ENCODE measurements at regions not wholly inside any gene's neighbourhood (a gene's known extent, or its start where the extent isn't known, plus 50 kb on each side); places are given as distances from the start of the nearest gene placed in this dataset.
"Not testable (repeated sequence)": the region's sequence is repeated elsewhere in the genome, so short reads cannot be mapped to it uniquely, and the experiment has no call there.

- H3K36me3 Mint-ChIP-seq (ENCODE audit: low read depth) = no peaks in the 10 kb centered on the region
- H3K27ac Mint-ChIP-seq = no peak overlapping the region
- no peaks in the 10 kb centered on the region for H3K4me1 Mint-ChIP-seq
- H3K4me3 Mint-ChIP-seq = no peak overlapping the region
- peaks cover 6% of the 10 kb centered on the region for H3K27me3 Mint-ChIP-seq (ENCODE audit: low read depth)
- TF ChIP-seq, protein P1, sequence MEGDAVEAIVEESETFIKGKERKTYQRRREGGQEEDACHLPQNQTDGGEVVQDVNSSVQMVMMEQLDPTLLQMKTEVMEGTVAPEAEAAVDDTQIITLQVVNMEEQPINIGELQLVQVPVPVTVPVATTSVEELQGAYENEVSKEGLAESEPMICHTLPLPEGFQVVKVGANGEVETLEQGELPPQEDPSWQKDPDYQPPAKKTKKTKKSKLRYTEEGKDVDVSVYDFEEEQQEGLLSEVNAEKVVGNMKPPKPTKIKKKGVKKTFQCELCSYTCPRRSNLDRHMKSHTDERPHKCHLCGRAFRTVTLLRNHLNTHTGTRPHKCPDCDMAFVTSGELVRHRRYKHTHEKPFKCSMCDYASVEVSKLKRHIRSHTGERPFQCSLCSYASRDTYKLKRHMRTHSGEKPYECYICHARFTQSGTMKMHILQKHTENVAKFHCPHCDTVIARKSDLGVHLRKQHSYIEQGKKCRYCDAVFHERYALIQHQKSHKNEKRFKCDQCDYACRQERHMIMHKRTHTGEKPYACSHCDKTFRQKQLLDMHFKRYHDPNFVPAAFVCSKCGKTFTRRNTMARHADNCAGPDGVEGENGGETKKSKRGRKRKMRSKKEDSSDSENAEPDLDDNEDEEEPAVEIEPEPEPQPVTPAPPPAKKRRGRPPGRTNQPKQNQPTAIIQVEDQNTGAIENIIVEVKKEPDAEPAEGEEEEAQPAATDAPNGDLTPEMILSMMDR (IDR thresholded peaks at IDR 0.05; ENCODE audit: unreplicated experiment in 3 of 3) = no peak
- H3K9me3 Mint-ChIP-seq = no peaks in the 10 kb centered on the region
These were observed 308.2 kb upstream of the GOT2 start for GRCh38 chr16:59042301-59042700.

DNA sequence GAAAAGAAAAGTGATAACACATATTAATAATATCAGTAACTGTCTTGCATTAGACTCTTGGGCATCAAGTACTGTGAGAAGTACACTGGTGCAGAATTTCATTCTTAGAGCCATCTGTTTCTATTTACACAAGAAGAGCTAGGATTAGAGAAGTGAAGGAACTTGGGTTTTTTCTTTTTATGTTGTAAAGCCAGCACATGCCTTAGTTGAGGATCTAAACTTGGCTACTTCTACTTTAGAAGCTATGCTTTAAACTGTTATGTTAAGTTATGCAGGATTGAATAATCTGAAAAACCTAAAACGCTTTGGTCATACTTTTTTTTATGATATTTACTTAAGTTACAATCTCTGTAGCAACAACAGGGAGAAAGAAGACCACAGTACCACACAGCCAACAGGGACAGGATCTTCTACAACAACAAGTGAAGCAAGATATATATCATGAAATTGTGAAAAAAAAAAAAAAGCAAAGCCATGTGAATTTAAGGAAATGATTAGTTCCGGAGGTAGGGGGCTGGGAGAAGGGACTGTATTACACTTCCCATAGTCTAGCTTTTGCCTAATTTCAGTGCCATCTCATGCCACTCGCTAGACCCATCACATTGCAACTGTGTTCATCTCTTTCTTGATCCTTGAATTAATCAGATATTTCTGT is 305.1 kb upstream of the GOT2 start:
- Mint-ChIP-seq H3K4me1 (no peaks in the 10 kb centered on the region), H3K4me3 (no peak overlapping the region), H3K36me3 (ENCODE audit: low read depth) (no peaks in the 10 kb centered on the region), H3K9me3 (no peaks in the 10 kb centered on the region), H3K27me3 (ENCODE audit: low read depth) (peaks cover 6% of the 10 kb centered on the region), H3K27ac (no peak overlapping the region)
- TF ChIP-seq, protein P1 (IDR thresholded peaks at IDR 0.05; ENCODE audit: unreplicated experiment in 3 of 3) = no peak

GRCh38 chr16:59030923-59031485 is 296.9 kb upstream of the GOT2 start:
- Mint-ChIP-seq H3K9me3 (no peaks in the 10 kb centered on the region), H3K4me1 (no peaks in the 10 kb centered on the region), H3K27me3 (ENCODE audit: low read depth) (no peaks in the 10 kb centered on the region), H3K27ac (no peak overlapping the region), H3K4me3 (no peak overlapping the region), H3K36me3 (ENCODE audit: low read depth) (no peaks in the 10 kb centered on the region)
- TF ChIP-seq, protein P1 (IDR thresholded peaks at IDR 0.05; ENCODE audit: unreplicated experiment in 3 of 3) = no peak

DNA sequence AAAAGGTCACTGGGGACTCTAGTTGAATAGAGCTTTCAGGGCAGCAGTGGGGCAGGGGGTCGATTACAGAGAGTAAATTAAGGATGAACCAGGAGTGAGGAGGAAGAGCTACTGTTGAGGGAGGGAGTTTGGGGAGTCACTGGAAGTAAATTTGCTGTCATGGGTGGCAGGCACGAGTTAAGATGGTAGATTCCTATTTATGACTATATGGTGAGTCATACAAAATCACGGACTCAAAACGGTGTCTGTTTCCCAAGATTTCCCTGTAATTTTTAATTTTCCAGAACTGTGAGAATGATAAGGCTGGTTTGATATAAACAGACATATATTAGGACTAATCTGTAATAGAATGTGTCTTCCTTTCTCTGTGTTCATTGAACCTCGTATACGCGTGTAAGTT is 287.6 kb upstream of the GOT2 start:
- H3K27ac Mint-ChIP-seq = no peak overlapping the region
- H3K9me3 Mint-ChIP-seq = no peaks in the 10 kb centered on the region
- no peaks in the 10 kb centered on the region for H3K36me3 Mint-ChIP-seq (ENCODE audit: low read depth)

GRCh38 chr16:59013930-59014329 is 279.8 kb upstream of the GOT2 start:
- no peak overlapping the region for H3K4me3 Mint-ChIP-seq
- no peak overlapping the region for H3K27ac Mint-ChIP-seq
- TF ChIP-seq, protein P1 (IDR thresholded peaks at IDR 0.05; ENCODE audit: unreplicated experiment in 3 of 3) = no peak
- no peaks in the 10 kb centered on the region for H3K27me3 Mint-ChIP-seq (ENCODE audit: low read depth)
- no peaks in the 10 kb centered on the region for H3K9me3 Mint-ChIP-seq
- H3K36me3 Mint-ChIP-seq (ENCODE audit: low read depth) = no peaks in the 10 kb centered on the region
- no peaks in the 10 kb centered on the region for H3K4me1 Mint-ChIP-seq

More for the DNA sequence above, 287.6 kb upstream of the GOT2 start:
- TF ChIP-seq, protein P1 (IDR thresholded peaks at IDR 0.05; ENCODE audit: unreplicated experiment in 3 of 3) = no peak
- no peaks in the 10 kb centered on the region for H3K4me1 Mint-ChIP-seq
- H3K27me3 Mint-ChIP-seq (ENCODE audit: low read depth) = no peaks in the 10 kb centered on the region
- no peak overlapping the region for H3K4me3 Mint-ChIP-seq

DNA sequence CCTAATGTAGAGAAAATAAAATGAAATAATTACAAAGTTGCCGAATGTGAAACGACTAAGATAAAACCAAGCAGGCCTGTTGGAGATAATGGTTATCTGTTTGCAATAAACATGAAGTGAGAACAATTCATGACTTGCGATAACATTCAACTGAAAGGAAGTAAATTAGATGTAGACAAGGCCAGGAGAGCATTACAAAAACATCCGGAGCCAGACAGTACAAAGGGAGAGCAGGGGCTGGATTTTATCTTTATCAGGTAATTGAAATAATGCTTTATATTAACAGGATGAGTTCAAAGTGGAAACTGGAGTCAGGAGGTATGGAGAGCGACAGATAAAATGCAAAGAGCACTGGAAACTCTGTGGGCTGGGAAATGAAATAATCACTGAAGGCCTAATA is 265.6 kb upstream of the GOT2 start:
- no peaks in the 10 kb centered on the region for H3K27me3 Mint-ChIP-seq (ENCODE audit: low read depth)
- peaks cover 2% of the 10 kb centered on the region for H3K9me3 Mint-ChIP-seq
- TF ChIP-seq, protein P1 (IDR thresholded peaks at IDR 0.05; ENCODE audit: unreplicated experiment in 3 of 3) = no peak
- H3K4me1 Mint-ChIP-seq = no peaks in the 10 kb centered on the region
- H3K36me3 Mint-ChIP-seq (ENCODE audit: low read depth) = no peaks in the 10 kb centered on the region
- H3K4me3 Mint-ChIP-seq = no peak overlapping the region
- no peak overlapping the region for H3K27ac Mint-ChIP-seq

DNA sequence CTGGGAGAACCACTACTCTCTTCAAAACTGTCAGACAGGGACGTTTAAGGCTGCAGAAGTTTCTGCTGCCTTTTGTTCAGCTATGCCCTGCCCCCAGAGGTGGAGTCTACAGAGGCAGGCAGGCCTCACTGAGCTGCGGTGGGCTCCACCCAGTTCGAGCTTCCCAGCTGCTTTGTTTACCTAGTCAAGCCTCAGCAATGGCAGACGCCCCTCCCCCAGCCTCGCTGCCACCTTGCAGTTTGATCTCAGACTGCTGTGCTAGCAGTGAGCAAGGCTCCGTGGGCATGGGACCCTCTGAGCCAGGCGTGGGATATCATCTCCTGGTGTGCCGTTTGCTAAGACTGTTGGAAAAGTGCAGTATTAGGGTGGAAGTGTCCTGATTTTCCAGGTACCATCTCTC is 258.6 kb upstream of the GOT2 start:
- not testable (repeated sequence) for H3K27me3 Mint-ChIP-seq (ENCODE audit: low read depth); H3K4me3 Mint-ChIP-seq; H3K27ac Mint-ChIP-seq; H3K36me3 Mint-ChIP-seq (ENCODE audit: low read depth); H3K4me1 Mint-ChIP-seq
- peaks cover 32% of the 10 kb centered on the region for H3K9me3 Mint-ChIP-seq

DNA sequence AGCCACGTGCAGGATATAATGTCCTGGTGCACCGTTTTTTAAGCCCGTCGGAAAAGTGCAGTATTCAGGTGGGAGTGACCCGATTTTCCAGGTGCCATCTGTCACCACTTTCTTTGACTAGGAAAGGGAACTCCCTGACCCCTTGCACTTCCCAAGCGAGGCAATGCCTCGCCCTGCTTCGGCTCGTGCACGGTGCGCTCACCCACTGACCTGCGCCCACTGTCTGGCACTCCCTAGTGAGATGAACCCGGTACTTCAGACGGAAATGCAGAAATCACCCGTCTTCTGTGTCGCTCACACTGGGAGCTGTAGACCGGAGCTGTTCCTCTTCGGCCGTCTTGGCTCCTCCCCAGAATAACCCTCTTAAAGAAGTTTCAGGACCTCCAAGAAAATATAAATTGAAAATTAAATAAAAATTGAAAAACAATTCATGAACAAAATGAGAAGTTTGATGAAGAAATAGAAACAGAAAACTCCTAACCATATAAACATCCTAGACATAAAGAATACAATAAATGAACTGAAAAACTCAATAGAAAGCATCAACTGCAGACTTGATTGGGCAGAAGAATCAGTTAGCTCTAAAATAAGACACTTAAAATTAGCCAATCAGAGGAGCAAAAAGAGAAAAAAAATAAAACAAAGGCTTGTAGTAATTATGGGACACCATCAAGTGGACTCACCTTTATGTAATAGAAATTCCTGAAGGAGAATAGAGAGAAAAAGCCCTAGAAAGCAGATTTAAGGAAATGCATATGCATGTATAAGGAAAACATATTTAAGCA is 249.3 kb upstream of the GOT2 start:
- peaks cover 27% of the 10 kb centered on the region for H3K9me3 Mint-ChIP-seq
- not testable (repeated sequence) for H3K4me1 Mint-ChIP-seq; H3K27me3 Mint-ChIP-seq (ENCODE audit: low read depth); H3K36me3 Mint-ChIP-seq (ENCODE audit: low read depth); H3K27ac Mint-ChIP-seq; H3K4me3 Mint-ChIP-seq

Measured in nephron (organoid).